ENCODE measurements at regions not wholly inside any gene's neighbourhood (a gene's known extent, or its start where the extent isn't known, plus 50 kb on each side); places are given as distances from the start of the nearest gene placed in this dataset.

DNA sequence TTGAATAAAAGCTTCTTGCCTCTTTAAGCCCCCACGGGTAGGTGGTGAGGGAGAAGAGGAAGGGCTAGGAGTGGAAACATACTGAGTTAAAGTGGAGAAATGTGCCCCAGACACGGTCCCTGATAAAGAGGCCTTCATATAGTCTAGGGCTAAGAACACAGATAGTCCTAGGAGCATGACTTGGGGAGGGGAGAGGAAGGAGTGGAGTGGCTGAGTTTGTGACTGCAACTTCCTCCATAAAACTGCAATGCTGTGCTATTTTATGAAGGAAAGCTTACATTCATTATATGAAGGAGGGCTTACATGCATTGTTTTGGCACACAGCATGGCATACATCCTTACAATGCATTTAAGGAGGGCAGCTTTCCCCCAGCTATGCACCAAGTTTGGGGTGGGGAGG lies 1129.4 kb upstream of the LRRTM3 start:
- Mint-ChIP-seq H3K9me3 (no peaks in the 10 kb centered on the region), H3K36me3 (ENCODE audit: low read depth) (no peaks in the 10 kb centered on the region), H3K27me3 (no peaks in the 10 kb centered on the region), H3K27ac (no peak overlapping the region), H3K4me1 (no peaks in the 10 kb centered on the region), H3K4me3 (no peak overlapping the region)
- ChIA-PET CTCF (no interaction called here), POLR2A (no interaction called here)
- no peak for DNase-seq

DNA sequence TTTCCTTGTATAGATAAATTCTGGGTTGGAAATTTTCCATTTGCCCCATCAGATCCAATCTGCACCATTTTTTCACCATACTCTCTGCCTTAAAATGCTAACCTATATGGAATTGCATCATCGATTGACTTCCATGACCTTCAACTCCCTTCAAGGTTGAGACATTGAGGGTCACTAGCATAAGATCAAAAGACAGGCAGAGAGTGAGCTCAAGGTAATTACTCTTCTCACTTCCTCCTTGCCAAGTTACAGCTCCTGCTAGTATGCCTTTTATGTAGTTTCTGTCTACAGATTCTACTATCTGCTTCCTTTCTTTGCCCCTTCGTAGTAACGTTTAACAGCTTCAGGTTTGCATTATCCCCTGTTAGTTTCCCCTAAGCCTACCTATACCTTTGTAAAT lies 1127.7 kb upstream of the LRRTM3 start:
- POLR2A ChIA-PET: no interaction called here
- CTCF ChIA-PET: no interaction called here
- DNase-seq: no peak

DNA sequence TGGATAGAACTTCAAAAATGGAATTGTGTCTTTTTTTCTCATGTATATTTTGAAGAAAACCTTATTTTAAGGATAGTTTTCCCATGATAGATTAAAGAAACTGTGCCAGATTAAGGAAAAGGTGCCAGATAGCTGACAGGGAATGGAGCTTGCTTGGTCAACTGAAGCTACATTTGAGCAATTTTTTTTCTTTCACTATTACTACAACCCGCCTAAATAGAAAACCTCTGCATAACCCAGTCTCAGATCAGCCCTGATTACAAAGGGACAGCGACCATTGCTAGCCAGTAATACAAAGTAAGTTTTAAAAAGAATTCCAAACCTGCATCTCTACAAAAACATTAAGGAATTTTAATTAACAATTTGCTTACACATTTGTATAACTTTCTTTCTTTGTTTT lies 1123.4 kb upstream of the LRRTM3 start:
- no peak for DNase-seq
- H3K27me3 Mint-ChIP-seq: no peaks in the 10 kb centered on the region
- no peak overlapping the region for H3K4me3 Mint-ChIP-seq
- POLR2A ChIA-PET: no interaction called here
- H3K9me3 Mint-ChIP-seq: no peaks in the 10 kb centered on the region
- no peaks in the 10 kb centered on the region for H3K4me1 Mint-ChIP-seq
- CTCF ChIA-PET: no interaction called here
- no peak overlapping the region for H3K27ac Mint-ChIP-seq
- H3K36me3 Mint-ChIP-seq (ENCODE audit: low read depth): no peaks in the 10 kb centered on the region

More for the DNA sequence above, 1127.7 kb upstream of the LRRTM3 start:
- H3K4me1 Mint-ChIP-seq: no peaks in the 10 kb centered on the region
- H3K9me3 Mint-ChIP-seq: no peaks in the 10 kb centered on the region
- H3K27me3 Mint-ChIP-seq: no peaks in the 10 kb centered on the region
- H3K36me3 Mint-ChIP-seq (ENCODE audit: low read depth): no peaks in the 10 kb centered on the region
- no peak overlapping the region for H3K4me3 Mint-ChIP-seq
- H3K27ac Mint-ChIP-seq: no peak overlapping the region

DNA sequence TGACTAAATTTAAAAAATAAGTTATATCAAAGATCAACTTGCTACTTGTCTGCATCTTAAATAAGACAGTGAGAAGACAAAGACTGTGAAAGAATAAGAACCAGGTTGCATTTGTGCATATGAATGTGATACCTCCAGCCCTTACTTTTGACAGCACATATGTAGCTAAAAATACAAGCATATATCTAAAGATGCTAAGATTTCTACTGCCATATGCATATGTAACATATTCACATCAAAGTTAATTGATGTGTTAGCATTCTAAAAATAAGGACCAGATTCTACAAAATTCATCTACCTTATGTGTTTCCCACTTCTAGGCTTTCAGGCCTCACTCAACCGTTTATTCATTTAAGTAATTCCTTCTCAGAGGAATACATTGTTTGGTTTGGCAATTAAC lies 1120.3 kb upstream of the LRRTM3 start:
- ChIA-PET CTCF (no interaction called here), POLR2A (no interaction called here)
- Mint-ChIP-seq H3K4me1 (no peaks in the 10 kb centered on the region), H3K36me3 (ENCODE audit: low read depth) (no peaks in the 10 kb centered on the region), H3K4me3 (no peak overlapping the region), H3K9me3 (peaks cover 3% of the 10 kb centered on the region), H3K27ac (no peak overlapping the region), H3K27me3 (no peaks in the 10 kb centered on the region)
- no peak for DNase-seq

DNA sequence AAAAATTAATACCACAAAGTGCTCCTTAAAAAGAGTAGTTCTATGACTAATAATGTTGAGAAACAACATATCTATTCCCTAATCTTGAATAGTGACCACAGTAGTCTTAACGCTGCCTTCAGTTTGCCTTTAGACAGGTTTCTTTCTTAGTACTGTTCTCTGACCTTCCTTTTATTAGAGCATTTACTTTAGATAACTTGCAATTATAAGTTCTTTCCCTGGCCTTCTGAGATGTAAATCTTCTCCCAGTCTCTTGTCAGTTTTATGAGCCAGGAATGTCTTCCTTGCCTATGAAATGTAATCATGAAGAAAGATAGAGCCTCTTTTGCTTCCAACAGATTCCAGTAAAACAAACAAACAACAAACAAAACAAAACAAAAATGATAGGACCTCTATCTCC lies 1119.8 kb upstream of the LRRTM3 start:
- CTCF ChIA-PET: no interaction called here
- DNase-seq: no peak
- no peaks in the 10 kb centered on the region for H3K36me3 Mint-ChIP-seq (ENCODE audit: low read depth)
- peaks cover 3% of the 10 kb centered on the region for H3K9me3 Mint-ChIP-seq
- POLR2A ChIA-PET: no interaction called here
- H3K27me3 Mint-ChIP-seq: no peaks in the 10 kb centered on the region
- H3K4me1 Mint-ChIP-seq: no peaks in the 10 kb centered on the region
- no peak overlapping the region for H3K4me3 Mint-ChIP-seq
- no peak overlapping the region for H3K27ac Mint-ChIP-seq

DNA sequence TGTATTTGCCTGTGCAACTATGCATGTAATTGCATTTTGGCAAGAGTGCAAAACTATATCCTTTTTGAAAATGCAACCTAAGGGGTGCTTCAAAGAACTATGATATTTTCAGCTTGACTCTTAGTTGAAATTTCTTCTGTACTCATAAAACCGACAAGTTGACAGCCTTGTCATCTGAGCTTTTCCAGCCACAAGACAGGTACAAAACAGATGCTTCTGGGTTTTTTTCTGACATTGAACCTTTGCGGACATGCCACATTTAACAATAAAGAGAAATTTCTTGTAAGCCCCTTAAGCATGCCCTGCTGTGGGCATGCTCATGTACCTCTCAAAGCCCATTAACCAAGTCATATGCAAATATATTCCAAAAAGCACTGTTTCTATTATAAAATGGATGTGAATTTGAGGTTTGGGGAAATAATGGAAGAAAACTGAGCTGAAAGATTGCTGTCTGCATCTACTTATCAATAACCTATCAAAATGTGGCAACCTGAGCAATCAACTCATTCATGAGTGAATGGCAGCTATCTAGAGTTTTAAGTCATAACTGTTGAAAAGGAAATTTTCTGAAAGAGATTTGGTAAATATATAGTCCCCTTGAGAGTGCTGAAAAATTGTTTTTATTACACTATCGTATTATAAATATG lies 1117.0 kb upstream of the LRRTM3 start:
- H3K27ac Mint-ChIP-seq: no peak overlapping the region
- H3K27me3 Mint-ChIP-seq: no peaks in the 10 kb centered on the region
- no peaks in the 10 kb centered on the region for H3K36me3 Mint-ChIP-seq (ENCODE audit: low read depth)
- ChIA-PET CTCF (no interaction called here), POLR2A (no interaction called here)
- no peaks in the 10 kb centered on the region for H3K4me1 Mint-ChIP-seq
- H3K4me3 Mint-ChIP-seq: no peak overlapping the region
- DNase-seq: no peak
- H3K9me3 Mint-ChIP-seq: peaks cover 3% of the 10 kb centered on the region

DNA sequence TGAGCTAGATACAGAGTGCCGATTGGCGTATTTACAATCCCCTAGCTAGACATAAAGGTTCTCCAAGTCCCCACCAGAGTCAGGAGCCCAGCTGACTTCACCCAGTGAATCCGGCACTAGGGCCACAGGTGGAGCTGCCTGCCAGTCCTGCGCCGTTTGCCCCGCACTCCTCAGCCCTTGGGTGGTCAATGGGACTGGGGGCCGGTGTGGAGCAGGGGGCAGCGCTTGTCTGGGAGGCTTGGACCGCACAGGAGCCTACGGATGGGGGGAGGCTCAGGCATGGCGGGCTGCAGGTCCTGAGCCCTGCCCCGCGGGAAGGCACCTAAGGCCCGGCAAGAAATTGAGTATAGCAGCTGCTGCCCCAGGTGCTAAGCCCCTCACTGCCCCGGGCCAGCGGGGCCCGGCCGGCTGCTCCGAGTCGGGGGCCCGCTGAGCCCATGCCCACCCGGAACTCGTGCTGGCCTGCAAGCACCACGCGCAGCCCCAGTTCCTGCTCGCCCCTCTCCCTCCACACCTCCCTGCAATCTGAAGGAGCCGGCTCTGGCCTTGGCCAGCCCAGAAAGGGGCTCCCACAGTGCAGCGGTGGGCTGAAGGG lies 1113.8 kb upstream of the LRRTM3 start:
- DNase-seq: no peak
- H3K27me3 Mint-ChIP-seq: no peaks in the 10 kb centered on the region
- H3K4me1 Mint-ChIP-seq: no peaks in the 10 kb centered on the region
- no peak overlapping the region for H3K4me3 Mint-ChIP-seq
- no peak overlapping the region for H3K27ac Mint-ChIP-seq
- ChIA-PET CTCF (no interaction called here), POLR2A (no interaction called here)
- no peaks in the 10 kb centered on the region for H3K36me3 Mint-ChIP-seq (ENCODE audit: low read depth)
- peaks cover 3% of the 10 kb centered on the region for H3K9me3 Mint-ChIP-seq

DNA sequence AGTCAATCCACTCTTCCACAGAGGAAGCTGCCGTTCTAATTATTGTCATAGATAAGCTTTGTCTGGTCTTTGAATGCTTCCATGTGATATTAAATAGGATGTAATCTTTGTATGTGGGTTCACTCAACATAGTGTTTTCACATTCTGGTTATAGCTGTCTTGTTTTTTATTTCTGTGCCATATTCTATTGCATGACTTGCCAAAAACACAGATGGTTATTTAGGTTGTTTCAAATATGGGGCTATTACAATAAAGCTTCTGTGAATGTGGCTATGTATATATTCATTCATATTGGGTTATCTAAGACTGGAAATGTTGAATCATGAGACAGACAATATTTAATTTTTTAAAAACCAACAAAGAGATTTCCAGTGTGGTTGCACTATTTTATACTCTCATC lies 1109.3 kb upstream of the LRRTM3 start:
- no peak for DNase-seq
- ChIA-PET CTCF (no interaction called here), POLR2A (no interaction called here)
- no peaks in the 10 kb centered on the region for H3K36me3 Mint-ChIP-seq (ENCODE audit: low read depth)
- H3K27ac Mint-ChIP-seq: no peak overlapping the region
- no peaks in the 10 kb centered on the region for H3K27me3 Mint-ChIP-seq
- H3K4me1 Mint-ChIP-seq: no peaks in the 10 kb centered on the region
- H3K4me3 Mint-ChIP-seq: no peak overlapping the region
- no peaks in the 10 kb centered on the region for H3K9me3 Mint-ChIP-seq

DNA sequence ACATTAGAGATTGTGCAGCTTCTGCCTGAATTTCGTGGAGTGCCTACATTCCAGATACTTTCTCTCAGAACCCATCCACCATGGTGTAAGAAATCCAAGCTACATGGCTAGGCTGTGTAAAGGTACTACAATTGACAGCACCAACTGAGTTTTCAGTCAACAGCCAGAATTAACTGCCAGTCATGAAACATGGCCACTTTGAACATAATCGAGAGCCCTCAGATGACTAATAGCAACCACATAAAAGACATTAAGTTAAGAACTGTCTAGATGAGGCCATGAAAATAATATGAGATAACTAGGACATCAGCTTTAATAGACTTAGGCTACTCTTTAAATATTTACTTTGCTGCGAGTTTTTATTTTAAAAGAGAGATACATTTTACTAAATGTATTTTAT lies 1106.8 kb upstream of the LRRTM3 start:
- H3K4me3 Mint-ChIP-seq: no peak overlapping the region
- no peaks in the 10 kb centered on the region for H3K27me3 Mint-ChIP-seq
- no peaks in the 10 kb centered on the region for H3K9me3 Mint-ChIP-seq
- H3K4me1 Mint-ChIP-seq: no peaks in the 10 kb centered on the region
- no peak overlapping the region for H3K27ac Mint-ChIP-seq
- H3K36me3 Mint-ChIP-seq (ENCODE audit: low read depth): no peaks in the 10 kb centered on the region
- POLR2A ChIA-PET: no interaction called here
- CTCF ChIA-PET: no interaction called here
- no peak for DNase-seq

DNA sequence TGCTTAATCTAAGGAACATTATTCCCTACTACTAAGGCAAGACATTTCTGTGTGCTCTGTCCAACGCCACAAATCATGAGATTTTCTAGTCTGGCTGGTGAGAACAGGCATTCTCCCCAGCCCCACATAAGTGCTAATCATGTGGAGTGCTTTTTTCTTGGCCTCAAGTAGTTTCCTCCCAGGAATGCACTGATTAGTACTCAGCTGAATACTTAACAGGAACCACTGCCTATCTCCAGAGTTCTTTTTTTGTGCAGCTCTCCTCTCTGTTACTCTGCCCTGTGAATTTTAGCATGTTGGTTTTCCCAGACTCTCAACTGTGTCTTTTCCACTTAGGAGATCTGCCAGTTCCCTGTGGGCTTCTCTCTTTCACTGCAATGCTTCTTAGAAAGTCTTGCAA lies 1098.5 kb upstream of the LRRTM3 start:
- no peak overlapping the region for H3K4me3 Mint-ChIP-seq
- ChIA-PET POLR2A (no interaction called here), CTCF (no interaction called here)
- no peaks in the 10 kb centered on the region for H3K36me3 Mint-ChIP-seq (ENCODE audit: low read depth)
- DNase-seq: no peak
- no peaks in the 10 kb centered on the region for H3K4me1 Mint-ChIP-seq
- H3K27me3 Mint-ChIP-seq: no peaks in the 10 kb centered on the region
- H3K27ac Mint-ChIP-seq: no peak overlapping the region
- H3K9me3 Mint-ChIP-seq: no peaks in the 10 kb centered on the region

DNA sequence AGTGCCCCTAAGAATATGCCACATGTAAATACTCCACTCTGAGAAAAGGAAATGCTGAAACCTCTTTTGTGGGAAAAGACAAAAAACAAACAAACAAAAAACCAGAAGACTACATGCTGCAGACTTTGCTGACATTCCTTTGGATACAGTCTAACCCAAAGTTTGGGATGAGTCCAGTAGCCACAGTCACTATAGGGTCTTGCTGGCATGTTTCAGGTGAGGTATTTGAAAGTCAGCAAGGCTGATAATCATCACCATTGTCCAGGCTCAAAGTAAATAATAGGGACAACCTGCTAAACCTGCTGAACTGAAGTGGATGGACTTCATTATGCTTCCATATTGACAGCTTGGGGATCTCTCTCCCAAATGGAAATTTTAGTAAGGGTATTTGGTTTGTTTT lies 1087.0 kb upstream of the LRRTM3 start:
- Mint-ChIP-seq H3K27ac (no peak overlapping the region), H3K4me3 (no peak overlapping the region), H3K36me3 (ENCODE audit: low read depth) (no peaks in the 10 kb centered on the region), H3K9me3 (no peaks in the 10 kb centered on the region), H3K4me1 (no peaks in the 10 kb centered on the region), H3K27me3 (no peaks in the 10 kb centered on the region)
- DNase-seq: no peak
- CTCF ChIA-PET: no interaction called here
- POLR2A ChIA-PET: no interaction called here

DNA sequence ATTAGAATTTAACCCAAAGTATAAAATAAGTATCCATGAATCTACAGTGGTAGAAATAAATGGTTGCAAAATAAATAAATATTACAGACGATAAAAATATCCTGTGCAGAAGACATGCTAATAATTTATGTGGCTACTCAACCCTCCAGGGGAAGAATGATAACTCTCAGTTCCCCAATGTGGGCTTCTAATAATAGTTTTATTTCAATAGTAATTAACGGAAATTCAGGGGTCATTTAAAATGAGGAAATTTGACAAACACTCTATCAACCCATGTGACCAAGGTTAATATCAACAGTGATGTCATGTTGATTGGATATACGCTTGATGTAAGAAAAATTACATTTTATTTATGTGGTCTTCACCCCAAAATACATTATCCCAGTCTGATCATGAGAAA lies 1082.6 kb upstream of the LRRTM3 start:
- Mint-ChIP-seq H3K9me3 (peaks cover 2% of the 10 kb centered on the region), H3K27me3 (no peaks in the 10 kb centered on the region), H3K27ac (no peak overlapping the region), H3K36me3 (ENCODE audit: low read depth) (no peaks in the 10 kb centered on the region), H3K4me3 (no peak overlapping the region), H3K4me1 (no peaks in the 10 kb centered on the region)
- ChIA-PET POLR2A (no interaction called here), CTCF (no interaction called here)
- DNase-seq: no peak

DNA sequence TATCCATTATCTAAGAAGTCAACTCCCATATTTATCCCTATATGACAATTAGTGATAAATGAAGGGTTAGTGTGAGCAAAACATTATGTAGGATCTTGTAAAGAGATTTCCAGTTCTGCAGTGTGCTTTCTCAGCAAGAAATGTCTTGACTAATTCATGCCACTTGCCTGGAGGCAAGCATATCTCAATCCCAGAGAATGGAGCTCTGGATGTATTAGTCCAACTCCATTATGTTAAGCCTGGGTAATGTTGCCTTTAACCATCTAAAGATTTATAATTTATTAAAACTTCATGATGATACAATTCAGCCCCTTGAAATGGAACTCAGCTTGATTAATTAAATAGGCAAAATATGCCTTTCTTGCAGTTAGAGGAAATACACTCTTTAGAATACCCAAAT lies 1079.9 kb upstream of the LRRTM3 start:
- ChIA-PET CTCF (no interaction called here), POLR2A (no interaction called here)
- H3K27me3 Mint-ChIP-seq: no peaks in the 10 kb centered on the region
- no peaks in the 10 kb centered on the region for H3K36me3 Mint-ChIP-seq (ENCODE audit: low read depth)
- H3K27ac Mint-ChIP-seq: no peak overlapping the region
- no peaks in the 10 kb centered on the region for H3K4me1 Mint-ChIP-seq
- no peak for DNase-seq
- no peak overlapping the region for H3K4me3 Mint-ChIP-seq
- H3K9me3 Mint-ChIP-seq: peaks cover 2% of the 10 kb centered on the region

DNA sequence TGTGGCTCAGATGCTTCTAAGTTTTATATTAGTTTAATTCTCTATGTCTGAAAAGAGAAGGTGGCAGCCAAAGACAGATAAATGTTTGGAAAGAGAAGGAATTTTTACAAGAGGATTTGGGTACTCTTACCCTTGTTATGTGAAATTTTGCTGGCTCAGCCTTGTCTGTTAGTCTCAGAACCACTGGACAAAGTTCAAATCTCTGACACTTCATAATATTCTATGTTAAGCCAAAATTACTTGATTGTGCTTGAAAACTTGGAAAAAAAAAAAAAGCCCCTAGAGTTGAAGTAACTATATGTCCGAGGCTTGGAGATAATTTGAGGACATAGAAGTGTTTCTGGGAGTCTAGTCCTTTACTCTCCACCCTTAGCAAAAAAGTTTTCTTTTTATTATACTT lies 1079.3 kb upstream of the LRRTM3 start:
- Mint-ChIP-seq H3K4me1 (no peaks in the 10 kb centered on the region), H3K27ac (no peak overlapping the region), H3K36me3 (ENCODE audit: low read depth) (no peaks in the 10 kb centered on the region), H3K9me3 (peaks cover 2% of the 10 kb centered on the region), H3K4me3 (no peak overlapping the region), H3K27me3 (no peaks in the 10 kb centered on the region)
- DNase-seq: no peak
- POLR2A ChIA-PET: no interaction called here
- CTCF ChIA-PET: no interaction called here
